NCI-H187 treated with DMSO at 0.1 percent for 48 hours (cell line): ENCODE measurements at regions not wholly inside any gene's neighbourhood (a gene's known extent, or its start where the extent isn't known, plus 50 kb on each side); places are given as distances from the start of the nearest gene placed in this dataset.

Source experiments
- DNase-seq: peaks from one replicate; lab custom pipeline; 2025; lab: John Stamatoyannopoulos, UW

DNA sequence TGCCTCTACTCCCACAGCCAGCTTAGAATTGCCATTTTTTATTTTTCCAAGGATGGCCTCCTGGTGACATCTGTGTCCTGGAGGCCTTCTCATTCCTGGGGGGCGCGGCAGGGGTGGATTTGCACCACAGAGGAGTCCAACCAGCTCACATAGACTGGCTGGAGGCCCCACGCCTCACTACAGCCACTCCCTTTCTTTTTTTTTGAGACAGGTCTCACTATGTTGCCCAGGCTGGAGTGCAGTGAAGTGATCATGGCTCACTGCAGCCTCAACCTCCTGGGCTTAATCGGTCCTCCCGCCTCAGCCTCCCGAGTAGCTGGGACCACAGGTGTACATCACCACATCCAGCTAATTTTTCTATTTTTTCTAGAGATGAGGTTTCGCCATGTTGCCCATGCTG lies 57.6 kb upstream of the DOCK1 start:
- DNase-seq = no peak

DNA sequence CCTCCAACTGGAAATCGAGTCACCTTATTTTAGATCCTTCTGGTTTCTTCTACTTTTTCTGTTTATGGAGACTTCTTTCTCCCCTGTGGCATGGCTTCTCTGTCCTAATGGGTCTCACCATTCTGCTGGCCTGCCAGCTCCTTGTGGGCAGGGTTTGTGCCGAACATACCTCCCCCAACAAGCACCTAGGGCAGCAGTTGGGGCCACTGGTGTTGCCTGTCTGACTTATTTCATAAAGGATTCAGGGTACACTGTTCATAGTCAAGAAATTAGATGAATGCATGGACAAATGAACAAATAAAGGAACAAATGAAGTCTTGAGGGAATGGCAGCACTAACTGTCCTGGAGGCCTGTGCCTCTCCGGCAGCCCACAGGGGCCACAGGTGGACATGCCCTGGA lies 55.6 kb upstream of the DOCK1 start:
- DNase-seq = no peak

DNA sequence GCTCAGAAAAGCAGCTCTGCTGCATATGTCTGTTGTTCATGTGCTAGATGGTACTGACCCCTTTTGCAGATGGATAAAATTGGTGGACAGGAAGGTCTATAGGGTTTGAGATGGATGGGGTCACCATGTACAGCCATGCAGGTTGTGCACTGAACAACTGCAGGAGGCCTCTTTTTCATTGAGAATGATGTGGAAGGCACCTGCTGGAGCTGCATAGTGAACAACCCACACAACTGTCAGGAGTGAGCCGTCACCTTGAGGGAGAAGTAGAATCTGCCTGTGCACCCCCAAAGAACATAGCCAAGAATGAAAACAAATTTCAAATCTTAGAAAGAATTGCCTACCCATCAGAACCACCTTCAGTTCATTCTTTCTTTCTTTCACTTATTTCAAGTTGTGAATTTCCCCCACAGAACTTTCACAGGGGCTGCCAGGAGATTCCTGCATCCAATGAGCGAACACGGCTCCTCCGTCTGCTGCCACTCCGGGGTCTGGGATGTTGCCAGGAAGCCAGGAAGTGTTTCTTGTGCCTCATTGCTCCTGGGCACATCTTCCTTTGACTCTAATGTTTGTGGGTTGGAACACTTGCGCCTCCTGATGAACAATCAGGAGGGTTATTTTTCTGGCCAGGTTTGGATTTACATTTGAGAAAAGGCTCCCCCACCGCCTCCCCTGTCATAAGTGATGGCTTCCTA lies 53.7 kb upstream of the DOCK1 start:
- no peak for DNase-seq

DNA sequence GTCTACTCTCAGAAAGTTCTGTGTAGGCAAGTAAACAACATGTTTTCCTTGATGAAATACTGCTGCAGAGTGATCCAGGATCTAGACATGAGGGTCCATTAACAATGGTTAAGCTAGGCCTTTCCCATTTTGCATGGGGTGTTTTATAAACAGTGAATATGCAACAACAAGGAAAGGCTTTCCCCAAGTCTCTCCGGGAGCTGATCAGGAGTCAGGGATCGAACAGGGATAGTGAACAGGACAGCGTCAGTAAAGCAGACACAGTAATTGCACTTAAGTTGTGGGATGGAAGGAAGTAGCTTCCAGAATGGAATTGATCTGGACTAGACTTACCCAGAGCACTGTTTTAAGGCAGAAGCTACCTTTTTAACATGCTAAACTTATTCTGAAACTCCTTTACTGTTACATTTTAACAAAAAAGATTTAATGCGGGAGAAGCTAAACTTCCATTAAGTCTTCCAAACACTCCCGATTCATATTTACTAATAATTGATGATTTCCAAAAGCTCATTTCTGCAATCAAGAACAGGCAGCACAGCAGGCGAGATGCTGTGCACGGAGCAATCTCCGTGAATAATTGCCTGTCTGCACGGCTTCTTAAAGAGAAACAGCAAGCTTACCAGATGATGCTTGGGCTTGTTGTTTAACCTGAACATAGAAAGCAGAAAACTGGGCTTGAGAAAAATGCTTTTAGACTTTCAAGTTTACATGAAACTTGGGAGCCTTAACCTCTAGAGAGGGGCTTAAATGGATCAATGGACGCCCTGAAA lies 50.3 kb upstream of the DOCK1 start:
- no peak for DNase-seq
